Upper lobe of left lung (tissue), 4 donors: ENCODE measurements at regions not wholly inside any gene's neighbourhood (a gene's known extent, or its start where the extent isn't known, plus 50 kb on each side); places are given as distances from the start of the nearest gene placed in this dataset.

Source experiments
- POLR2A ChIP-seq, 4 donors: fragments of 450-650 bp; IDR thresholded peaks; one replicate each; pipeline ENCODE4 v1.5.1; 2016 to 2017; ENCODE audit warnings: antibody characterized with exemption in 4 of 4, mild to moderate bottlenecking in 2 of 4
- TF ChIP-seq, protein P1 (sequence below), 6 experiments: fragments of 450-650 bp in 4 of 6; fragments of 200-600 bp in 2 of 6; sonication (generic) in 2 of 6; IDR thresholded peaks; one replicate each; pipeline ENCODE4 v1.5.1; 2016 to 2019; ENCODE audit warnings: antibody characterized with exemption in 6 of 6

DNA sequence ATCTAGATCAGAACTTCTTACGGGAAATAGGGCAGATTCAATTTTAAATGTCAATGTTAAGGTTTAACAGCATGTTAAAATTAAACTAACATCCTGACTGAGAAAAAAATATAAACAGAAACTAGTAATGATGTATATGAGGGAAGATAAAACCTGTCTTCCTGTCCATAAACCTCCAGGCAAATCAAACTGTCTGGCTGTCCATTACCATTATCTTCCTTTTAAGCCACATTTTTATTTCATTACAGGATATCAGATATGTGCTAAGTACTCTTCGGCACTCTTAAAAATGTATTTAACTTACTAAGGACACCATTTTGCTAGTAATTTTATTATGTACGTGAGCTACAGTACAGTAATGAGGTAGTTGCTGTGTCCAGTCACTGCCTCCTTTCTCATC is 1461.7 kb upstream of the ALCAM start:
- TF ChIP-seq, protein P1, sequence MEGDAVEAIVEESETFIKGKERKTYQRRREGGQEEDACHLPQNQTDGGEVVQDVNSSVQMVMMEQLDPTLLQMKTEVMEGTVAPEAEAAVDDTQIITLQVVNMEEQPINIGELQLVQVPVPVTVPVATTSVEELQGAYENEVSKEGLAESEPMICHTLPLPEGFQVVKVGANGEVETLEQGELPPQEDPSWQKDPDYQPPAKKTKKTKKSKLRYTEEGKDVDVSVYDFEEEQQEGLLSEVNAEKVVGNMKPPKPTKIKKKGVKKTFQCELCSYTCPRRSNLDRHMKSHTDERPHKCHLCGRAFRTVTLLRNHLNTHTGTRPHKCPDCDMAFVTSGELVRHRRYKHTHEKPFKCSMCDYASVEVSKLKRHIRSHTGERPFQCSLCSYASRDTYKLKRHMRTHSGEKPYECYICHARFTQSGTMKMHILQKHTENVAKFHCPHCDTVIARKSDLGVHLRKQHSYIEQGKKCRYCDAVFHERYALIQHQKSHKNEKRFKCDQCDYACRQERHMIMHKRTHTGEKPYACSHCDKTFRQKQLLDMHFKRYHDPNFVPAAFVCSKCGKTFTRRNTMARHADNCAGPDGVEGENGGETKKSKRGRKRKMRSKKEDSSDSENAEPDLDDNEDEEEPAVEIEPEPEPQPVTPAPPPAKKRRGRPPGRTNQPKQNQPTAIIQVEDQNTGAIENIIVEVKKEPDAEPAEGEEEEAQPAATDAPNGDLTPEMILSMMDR (IDR thresholded peaks at IDR 0.05), result no peak
- no peak for TF ChIP-seq POLR2A (IDR thresholded peaks at IDR 0.05)
